GM23338 (cell line): ENCODE measurements at regions not wholly inside any gene's neighbourhood (a gene's known extent, or its start where the extent isn't known, plus 50 kb on each side); places are given as distances from the start of the nearest gene placed in this dataset.

ENCODE experiments used
- EZH2 ChIP-seq: fragments of 200-600 bp; sonication (generic); IDR thresholded peaks from one replicate; pipeline ENCODE4 v1.8.0; 2017; ENCODE audit warnings: antibody characterized with exemption, mild to moderate bottlenecking, low read depth; ENCODE audit not compliant: unreplicated experiment
- NANOG ChIP-seq: IDR thresholded peaks from 2 replicates; pipeline ENCODE4 v1.6.1; 2016; ENCODE audit warnings: antibody characterized with exemption, borderline replicate concordance
- REST ChIP-seq: IDR thresholded peaks from one replicate; pipeline ENCODE4 v1.6.1; 2018; ENCODE audit warnings: antibody characterized with exemption; ENCODE audit not compliant: unreplicated experiment

DNA sequence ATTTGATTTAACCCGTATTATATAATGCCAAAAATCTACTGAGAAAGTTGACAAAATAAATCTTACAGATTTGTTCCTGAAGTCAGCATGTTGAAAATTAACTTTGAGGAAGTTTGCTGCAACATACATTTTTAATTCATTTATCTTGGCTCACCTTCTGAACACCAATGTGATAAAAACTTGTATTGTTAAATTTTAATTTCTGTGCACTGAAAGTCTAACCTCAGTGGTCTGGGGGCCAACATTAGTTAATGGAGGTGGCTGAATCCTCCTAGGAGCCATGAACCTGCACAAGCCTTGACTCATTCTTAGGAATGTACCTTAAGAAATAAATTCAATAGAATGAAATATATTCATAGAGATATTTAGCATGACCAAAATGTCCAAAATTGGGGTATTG lies 95.3 kb downstream of the ADSS2 start (continued):
- TF ChIP-seq REST (no peak), EZH2 (no peak), NANOG (no peak)
